Breast epithelium (tissue), 3 donors: ENCODE measurements at regions not wholly inside any gene's neighbourhood (a gene's known extent, or its start where the extent isn't known, plus 50 kb on each side); places are given as distances from the start of the nearest gene placed in this dataset.

Experiments
- CTCF ChIP-seq, 3 donors: fragments of 450-650 bp; IDR thresholded peaks; one replicate each; pipeline ENCODE4 v1.5.1; 2016 to 2017; ENCODE audit warnings: antibody characterized with exemption in 3 of 3, mild to moderate bottlenecking in 3 of 3, moderate library complexity in 3 of 3
- POLR2A ChIP-seq: fragments of 450-650 bp; IDR thresholded peaks from one replicate; pipeline ENCODE4 v1.6.1; 2016; ENCODE audit warnings: antibody characterized with exemption, mild to moderate bottlenecking, moderate library complexity

DNA sequence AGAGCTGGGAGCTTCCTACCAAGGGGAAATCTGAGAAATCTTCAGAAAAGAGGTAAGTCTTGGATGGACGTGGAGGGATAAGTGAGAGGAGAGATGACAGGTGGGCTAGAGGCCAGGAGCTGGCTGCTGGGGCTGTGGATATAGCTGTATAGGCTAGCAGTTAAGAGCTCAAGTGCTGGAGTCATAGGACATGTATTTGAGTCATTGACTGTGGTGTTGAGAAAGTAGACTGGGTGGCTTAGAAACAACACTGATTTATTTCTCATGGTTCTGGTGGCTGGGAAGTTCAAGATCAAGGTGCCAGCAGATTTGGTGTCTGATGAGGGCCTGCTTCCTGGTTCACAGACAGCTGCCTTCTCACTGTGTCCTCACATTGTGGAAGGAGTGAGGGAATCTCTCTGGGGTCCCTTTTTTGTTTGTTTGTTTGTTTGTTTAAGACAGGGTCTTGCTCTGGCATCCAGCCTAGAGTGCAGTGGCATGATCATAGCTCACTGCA, 151.1 kb upstream of the FUT8 start:
- TF ChIP-seq CTCF (IDR thresholded peaks at IDR 0.05) (no peak), POLR2A (no peak)
